Trophoblast cell (in vitro differentiated cells and primary cell): ENCODE measurements at regions not wholly inside any gene's neighbourhood (a gene's known extent, or its start where the extent isn't known, plus 50 kb on each side); places are given as distances from the start of the nearest gene placed in this dataset.
"Not testable (repeated sequence)": the region's sequence is repeated elsewhere in the genome, so short reads cannot be mapped to it uniquely, and the experiment has no call there.

Source experiments
- DNase-seq, 2 donors: peaks; one replicate each; pipeline ENCODE4 v3.0.0-alpha.2; 2016
- H2AFZ ChIP-seq: 2 replicates; pipeline ENCODE4 v1.6.1; 2013; ENCODE audit warnings: low read length, moderate library complexity, mild to moderate bottlenecking; ENCODE audit not compliant: insufficient read depth, poor library complexity
- H2AK5ac ChIP-seq: 2 replicates; pipeline ENCODE4 v1.6.1; 2013; ENCODE audit warnings: mild to moderate bottlenecking, low read length
- H2BK120ac ChIP-seq: 2 replicates; pipeline ENCODE4 v1.6.1; 2013; ENCODE audit warnings: low read length, mild to moderate bottlenecking, moderate library complexity; ENCODE audit not compliant: insufficient read depth, poor library complexity
- H2BK12ac ChIP-seq: 2 replicates; pipeline ENCODE4 v1.6.1; 2013; ENCODE audit warnings: mild to moderate bottlenecking, low read length, moderate library complexity
- H2BK5ac ChIP-seq: 2 replicates; pipeline ENCODE4 v1.6.1; 2013; ENCODE audit warnings: low read length, low read depth, moderate library complexity, mild to moderate bottlenecking; ENCODE audit not compliant: poor library complexity
- H3K14ac ChIP-seq: 2 replicates; pipeline ENCODE4 v1.6.1; 2013; ENCODE audit warnings: mild to moderate bottlenecking, low read length
- H3K18ac ChIP-seq: 2 replicates; pipeline ENCODE4 v1.6.1; 2013; ENCODE audit warnings: mild to moderate bottlenecking, low read length
- H3K23ac ChIP-seq: 2 replicates; pipeline ENCODE4 v1.6.1; 2013; ENCODE audit warnings: low read length
- H3K27ac ChIP-seq: 2 replicates; pipeline ENCODE4 v1.5.1; 2013; ENCODE audit warnings: low read depth, mild to moderate bottlenecking, inconsistent platforms, low read length, moderate library complexity
- H3K27me3 ChIP-seq: 2 replicates; pipeline ENCODE4 v1.6.1; 2013; ENCODE audit warnings: inconsistent platforms, mild to moderate bottlenecking, low read length, moderate library complexity; ENCODE audit not compliant: insufficient read depth
- H3K36me3 ChIP-seq, 2 experiments: 1 replicate in 1 of 2; 2 replicates in 1 of 2; pipeline ENCODE4 v1.6.1; 2013; ENCODE audit warnings: low read length in 2 of 2, mild to moderate bottlenecking in 2 of 2, moderate library complexity in 1 of 2; ENCODE audit not compliant: insufficient read depth in 2 of 2, control insufficient read depth in 1 of 2
- H3K4ac ChIP-seq: 2 replicates; pipeline ENCODE4 v1.6.1; 2013; ENCODE audit warnings: low read depth, mild to moderate bottlenecking, low read length, moderate library complexity
- H3K4me1 ChIP-seq, 2 experiments: 1 replicate in 1 of 2; 2 replicates in 1 of 2; pipeline ENCODE4 v1.6.1; 2013; ENCODE audit warnings: low read length in 2 of 2, mild to moderate bottlenecking in 2 of 2, moderate library complexity in 1 of 2; ENCODE audit not compliant: insufficient read depth in 2 of 2, control insufficient read depth in 1 of 2
- H3K4me2 ChIP-seq: 2 replicates; pipeline ENCODE4 v1.6.1; 2013; ENCODE audit warnings: inconsistent platforms, mild to moderate bottlenecking, low read length, moderate library complexity
- H3K4me3 ChIP-seq: 2 replicates; pipeline ENCODE4 v1.5.1; 2013; ENCODE audit warnings: mild to moderate bottlenecking, low read depth, low read length, inconsistent platforms
- H3K79me1 ChIP-seq: one replicate; pipeline ENCODE4 v1.6.1; 2013; ENCODE audit warnings: low read length
- H3K79me2 ChIP-seq: 2 replicates; pipeline ENCODE4 v1.6.1; 2013; ENCODE audit warnings: low read length, mild to moderate bottlenecking; ENCODE audit not compliant: control insufficient read depth, insufficient read depth, poor library complexity
- H3K9ac ChIP-seq: 2 replicates; pipeline ENCODE4 v1.6.1; 2013; ENCODE audit warnings: mild to moderate bottlenecking, low read length
- H3K9me3 ChIP-seq: 2 replicates; pipeline ENCODE4 v1.6.1; 2013; ENCODE audit warnings: low read depth, mild to moderate bottlenecking, control low read depth, inconsistent platforms, low read length; ENCODE audit not compliant: insufficient read depth
- H4K12ac ChIP-seq: 2 replicates; pipeline ENCODE4 v1.6.1; 2013; ENCODE audit warnings: low read depth, mild to moderate bottlenecking, low read length, moderate library complexity
- H4K8ac ChIP-seq: 2 replicates; pipeline ENCODE4 v1.6.1; 2013; ENCODE audit warnings: low read depth, mild to moderate bottlenecking, low read length, moderate library complexity
- H4K91ac ChIP-seq: one replicate; pipeline ENCODE4 v1.6.1; 2013; ENCODE audit warnings: low read depth, mild to moderate bottlenecking, low read length, moderate library complexity
- WGBS: extraction: QIAGEN DNeasy Blood & Tissue Kit; methylation state at CpG from one replicate; pipeline ENCODE4 v1.1.7; 2013; ENCODE audit warnings: missing lambda C conversion rate; ENCODE audit not compliant: insufficient read length, insufficient coverage; ENCODE audit errors: extremely low coverage; 5-methylcytosine and 5-hydroxymethylcytosine counted together

GRCh38 chr12:75657831-75658230, 146.4 kb upstream of the KRR1 start:
- Histone ChIP-seq H2AK5ac (no peak overlapping the region), H3K23ac (no peak overlapping the region), H3K79me1 (peaks cover 6% of the 10 kb centered on the region), H3K27ac (no peak overlapping the region), H2BK12ac (peak overlapping the region; percentile 31), H3K4me2 (no peak overlapping the region), H3K27me3 (no peaks in the 10 kb centered on the region), H3K79me2 (no peaks in the 10 kb centered on the region), H2BK5ac (no peak overlapping the region), H4K8ac (no peak overlapping the region), H2BK120ac (peak overlapping the region; percentile 51), H3K4ac (no peak overlapping the region), H3K18ac (no peak overlapping the region), H3K4me3 (no peak overlapping the region), H3K14ac (no peak overlapping the region), H3K9me3 (no peaks in the 10 kb centered on the region), H3K36me3 (no peaks in the 10 kb centered on the region), H3K9ac (no peak overlapping the region), H3K4me1 (peaks cover 8 to 11% of the 10 kb centered on the region in 2 experiments), H4K12ac (no peak overlapping the region), H4K91ac (no peak overlapping the region), H2AFZ (no peak overlapping the region)
- no CpG with 5 or more reads among the region's 2 CpGs for whole genome bisulfite sequencing
- DNase-seq = peak in 1 of 2 donors; percentile 31

GRCh38 chr12:75657354-75657753, 145.9 kb upstream of the KRR1 start:
- WGBS = no CpG with 5 or more reads among the region's 6 CpGs
- H4K12ac ChIP-seq = not testable (repeated sequence)

DNA sequence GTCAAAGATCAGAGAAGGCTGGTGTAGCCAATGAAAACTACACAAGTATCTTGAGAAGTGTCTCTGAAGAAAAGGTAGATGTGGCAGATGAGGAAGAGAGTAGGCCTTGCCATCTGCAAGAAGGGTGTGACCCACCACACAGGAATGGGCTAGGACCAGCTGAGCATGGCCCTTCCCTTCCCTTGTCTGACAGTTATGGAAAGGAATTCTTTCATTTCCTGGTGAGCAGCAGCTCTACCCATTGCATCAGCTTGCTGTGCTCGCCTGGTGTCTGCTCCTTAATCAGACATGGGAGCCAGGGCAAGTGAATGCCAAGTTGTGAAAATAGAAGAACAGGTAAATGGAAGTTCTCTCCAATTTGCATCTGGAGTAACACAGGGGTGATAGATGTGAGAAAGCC, 145.2 kb upstream of the KRR1 start:
- H3K4me1 ChIP-seq = peaks cover 8 to 11% of the 10 kb centered on the region in 2 experiments
- no peak overlapping the region for H2AFZ ChIP-seq
- H3K27me3 ChIP-seq = no peaks in the 10 kb centered on the region
- no peak overlapping the region for H4K8ac ChIP-seq
- no peak overlapping the region for H3K4ac ChIP-seq
- no peak overlapping the region for H3K23ac ChIP-seq
- H2BK120ac ChIP-seq = no peak overlapping the region
- no peak overlapping the region for H3K18ac ChIP-seq
- H3K4me2 ChIP-seq = no peak overlapping the region
- no peak overlapping the region for H3K14ac ChIP-seq
- no peaks in the 10 kb centered on the region for H3K36me3 ChIP-seq
- H3K27ac ChIP-seq = no peak overlapping the region
- no peak overlapping the region for H4K12ac ChIP-seq
- H2BK5ac ChIP-seq = no peak overlapping the region
- H3K79me2 ChIP-seq = no peaks in the 10 kb centered on the region
- peaks cover 6% of the 10 kb centered on the region for H3K79me1 ChIP-seq
- peak; percentile 89 to 93 for DNase-seq
- no peak overlapping the region for H2BK12ac ChIP-seq
- no CpG with 5 or more reads among the region's 1 CpG for WGBS
- no peak overlapping the region for H3K4me3 ChIP-seq
- H4K91ac ChIP-seq = no peak overlapping the region
- no peaks in the 10 kb centered on the region for H3K9me3 ChIP-seq
- H3K9ac ChIP-seq = no peak overlapping the region
- no peak overlapping the region for H2AK5ac ChIP-seq

More at GRCh38 chr12:75657354-75657753, 145.9 kb upstream of the KRR1 start:
- H3K27me3 ChIP-seq, H2BK120ac ChIP-seq, H3K4me3 ChIP-seq, H3K9me3 ChIP-seq, H2AK5ac ChIP-seq, H3K79me1 ChIP-seq, H2AFZ ChIP-seq, H2BK5ac ChIP-seq, H3K18ac ChIP-seq, H3K36me3 ChIP-seq, H4K8ac ChIP-seq, H3K9ac ChIP-seq, H3K23ac ChIP-seq, H3K79me2 ChIP-seq, H3K4ac ChIP-seq, H3K4me2 ChIP-seq, H3K27ac ChIP-seq: not testable (repeated sequence)
- peak; percentile 30 to 71 for DNase-seq
- Histone ChIP-seq H2BK12ac (peak overlapping the region; percentile 89), H3K14ac (peak overlapping the region; percentile 40), H4K91ac (peak overlapping the region; percentile 71), H3K4me1 (peaks cover 8 to 11% of the 10 kb centered on the region in 2 experiments)

DNA sequence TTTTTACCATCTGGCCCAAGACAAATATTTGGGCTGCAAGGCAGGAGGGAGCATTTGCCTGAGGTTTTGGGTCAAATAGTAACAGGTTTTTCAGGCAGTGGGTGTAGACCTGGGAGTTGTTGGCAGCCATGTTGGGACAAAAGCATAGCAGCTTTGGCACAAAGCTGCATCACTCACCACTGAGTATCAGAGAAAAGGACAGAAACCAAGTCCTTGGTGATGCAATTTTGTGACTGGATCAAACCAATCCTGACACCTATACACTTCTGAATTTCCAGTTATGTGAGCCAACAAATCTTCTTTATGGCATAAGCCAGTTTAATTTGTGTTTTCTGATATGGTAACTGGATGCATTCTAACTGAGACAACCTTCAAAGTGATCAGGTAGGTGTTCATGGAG, 144.8 kb upstream of the KRR1 start:
- Histone ChIP-seq H3K36me3 (no peaks in the 10 kb centered on the region), H3K27me3 (no peaks in the 10 kb centered on the region), H3K4me3 (no peak overlapping the region), H4K8ac (no peak overlapping the region), H3K27ac (no peak overlapping the region), H3K4me2 (no peak overlapping the region), H2BK12ac (peak overlapping the region; percentile 53), H4K12ac (no peak overlapping the region), H3K4me1 (peaks cover 8 to 11% of the 10 kb centered on the region in 2 experiments), H3K79me1 (peaks cover 5% of the 10 kb centered on the region), H4K91ac (no peak overlapping the region), H3K23ac (no peak overlapping the region), H2AK5ac (no peak overlapping the region), H3K4ac (no peak overlapping the region), H3K14ac (no peak overlapping the region), H3K9me3 (no peaks in the 10 kb centered on the region), H2BK5ac (no peak overlapping the region), H3K9ac (no peak overlapping the region), H2BK120ac (no peak overlapping the region), H3K79me2 (no peaks in the 10 kb centered on the region), H3K18ac (no peak overlapping the region), H2AFZ (no peak overlapping the region)
- no peak for DNase-seq
